ENCODE measurements at regions not wholly inside any gene's neighbourhood (a gene's known extent, or its start where the extent isn't known, plus 50 kb on each side); places are given as distances from the start of the nearest gene placed in this dataset.
A peak's percentile ranks its signal among the peaks of the same experiment; 100 is the strongest.
"Not testable (repeated sequence)": the region's sequence is repeated elsewhere in the genome, so short reads cannot be mapped to it uniquely, and the experiment has no call there.

GRCh38 chr16:50497592-50497991, 50.6 kb upstream of the NKD1 start:
- no peak for DNase-seq

- DNase-seq = no peak
Measured at GRCh38 chr16:50496990-50497389, 51.2 kb upstream of the NKD1 start.

- no peak for DNase-seq
Measured at GRCh38 chr16:50495673-50496072, 52.5 kb upstream of the NKD1 start.

GRCh38 chr16:50494501-50495491, 53.4 kb upstream of the NKD1 start:
- DNase-seq = no peak

- DNase-seq = no peak
Measured at GRCh38 chr16:50491516-50491915, 56.7 kb upstream of the NKD1 start.

GRCh38 chr16:50490828-50491227, 57.4 kb upstream of the NKD1 start:
- no peak for DNase-seq

GRCh38 chr16:50489182-50489581, 59.0 kb upstream of the NKD1 start:
- DNase-seq = no peak

GRCh38 chr16:50487528-50487927, 60.7 kb upstream of the NKD1 start:
- DNase-seq = no peak

GRCh38 chr16:50486162-50486561, 62.0 kb upstream of the NKD1 start:
- not testable (repeated sequence) for DNase-seq

GRCh38 chr16:50485232-50485631, 63.0 kb upstream of the NKD1 start:
- no peak for DNase-seq

- no peak for DNase-seq
Measured at GRCh38 chr16:50482271-50482670, 65.9 kb upstream of the NKD1 start.

- no peak for DNase-seq
Measured at GRCh38 chr16:50480206-50480605, 68.0 kb upstream of the NKD1 start.

- DNase-seq = no peak
Measured at GRCh38 chr16:50479771-50480170, 68.4 kb upstream of the NKD1 start.

- DNase-seq = no peak
Measured at GRCh38 chr16:50478773-50479149, 69.4 kb upstream of the NKD1 start.

- DNase-seq = no peak
Measured at GRCh38 chr16:50478075-50478772, 70.0 kb upstream of the NKD1 start.

GRCh38 chr16:50476486-50477255, 71.5 kb upstream of the NKD1 start:
- no peak for DNase-seq

- no peak for DNase-seq
Measured at GRCh38 chr16:50475170-50475569, 73.0 kb upstream of the NKD1 start.

GRCh38 chr16:50474138-50474537, 74.1 kb upstream of the NKD1 start:
- peak in 1 of 2 experiments; percentile 15 for DNase-seq

GRCh38 chr16:50473356-50473945, 74.7 kb upstream of the NKD1 start:
- peak; percentile 6 to 12 for DNase-seq

GRCh38 chr16:50472472-50472871, 75.7 kb upstream of the NKD1 start:
- no peak for DNase-seq

- DNase-seq = no peak
Measured at GRCh38 chr16:50470687-50471086, 77.5 kb upstream of the NKD1 start.

GRCh38 chr16:50469744-50470321, 78.4 kb upstream of the NKD1 start:
- no peak for DNase-seq

Measured in activated CD4-positive, alpha-beta T cell treated with anti-CD3 and anti-CD28 coated beads, Interleukin-2, amount 50 U/mL, for 48 hours (primary cell).